Frontal cortex (tissue), 3 donors: ENCODE measurements at regions not wholly inside any gene's neighbourhood (a gene's known extent, or its start where the extent isn't known, plus 50 kb on each side); places are given as distances from the start of the nearest gene placed in this dataset.

Source experiments
- DNase-seq, 2 donors: peaks; one replicate each; pipeline ENCODE4 v3.0.0; 2012; ENCODE audit warnings: low spot score in 2 of 2
- FAIRE-seq: peaks from 2 replicates; lab custom pipeline; 2012; peaks lifted over from hg19 to GRCh38; lab: Jason Lieb, UNC
- donor health status: control.
- donor health status: control.
- donor health status: control.

DNA sequence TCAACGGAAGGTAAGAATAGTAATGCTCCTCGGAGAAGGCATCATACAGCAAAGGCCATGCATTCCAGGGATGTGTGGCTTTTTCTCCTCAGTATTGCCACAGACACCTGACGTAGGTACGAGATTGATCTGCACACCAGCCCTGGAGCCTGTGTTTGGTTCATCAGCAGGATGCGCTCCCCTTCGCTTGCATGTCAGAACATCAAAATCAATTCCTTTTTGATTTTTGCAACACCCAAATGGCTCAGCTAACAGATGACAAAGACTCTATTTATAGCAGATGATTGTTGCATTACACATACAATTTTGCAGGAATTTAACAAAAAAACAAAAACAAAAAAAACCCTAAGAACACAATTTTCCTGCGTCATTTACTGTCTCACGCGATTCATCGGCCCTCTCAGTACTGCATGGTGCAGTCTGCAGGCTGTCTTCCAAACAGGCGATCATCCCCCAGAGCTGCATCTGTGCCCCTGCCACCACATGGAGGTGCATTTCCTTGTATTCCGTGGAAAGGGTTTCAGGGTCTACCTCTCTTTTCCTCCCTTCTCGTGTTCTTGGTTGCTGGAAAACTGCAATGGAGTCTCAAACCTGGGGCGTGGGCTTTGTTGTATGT is 207.3 kb downstream of the TEX29 start:
- DNase-seq (no peak), FAIRE-seq (no peak)

DNA sequence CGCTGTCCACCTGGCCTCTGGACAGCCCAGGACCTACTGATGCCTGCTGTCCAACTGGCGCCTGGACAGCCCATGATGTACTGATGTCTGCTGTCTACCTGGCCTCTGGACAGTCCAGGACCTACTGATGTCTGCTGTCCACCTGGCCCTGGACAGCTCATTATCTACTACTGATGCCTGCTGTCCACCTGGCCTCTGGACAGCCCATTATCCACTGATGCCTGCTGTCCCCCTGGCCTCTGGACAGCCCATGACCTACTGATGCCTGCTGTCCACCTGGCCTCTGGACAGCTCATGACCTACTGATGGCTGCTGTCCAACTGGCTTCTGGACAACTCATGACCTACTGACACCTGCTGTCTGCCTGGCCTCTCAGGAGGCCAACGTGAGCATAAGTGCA is 208.1 kb downstream of the TEX29 start:
- DNase-seq (no peak), FAIRE-seq (no peak)

DNA sequence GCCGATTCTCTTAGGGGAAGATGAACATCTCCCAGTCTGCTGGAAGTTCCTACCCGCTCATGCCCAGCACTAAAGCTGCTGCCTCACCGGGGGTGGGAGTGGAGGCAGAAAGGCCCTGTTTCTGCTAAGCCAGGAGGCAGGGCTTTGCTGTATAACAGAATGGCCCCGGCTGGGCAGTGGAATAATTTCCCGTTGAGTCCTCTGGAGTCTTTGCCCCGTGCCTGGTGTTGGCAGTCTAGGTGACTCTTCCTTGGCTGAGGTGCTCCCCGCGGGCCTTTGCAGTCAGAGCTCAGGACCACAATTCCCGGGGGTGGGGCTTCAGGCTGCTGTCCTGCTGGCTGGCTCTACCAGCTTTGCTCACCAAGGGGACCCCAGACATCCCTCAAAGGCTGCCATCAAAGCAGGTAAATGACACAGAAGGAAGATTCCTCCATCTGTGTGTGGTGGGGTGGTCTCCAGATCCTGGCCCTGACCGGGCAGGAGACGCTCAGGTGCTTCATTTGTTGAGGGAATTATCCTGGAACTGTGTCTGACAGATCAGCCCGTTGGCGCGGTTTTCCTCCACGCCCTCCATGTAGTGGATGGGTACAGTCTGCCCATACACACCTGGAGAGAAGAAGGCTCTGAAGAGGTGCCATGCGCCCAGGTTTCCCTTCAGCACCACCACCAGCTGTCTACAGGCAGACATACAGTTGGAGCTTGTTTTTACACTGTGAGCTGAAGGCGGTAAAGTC is 209.9 kb downstream of the TEX29 start:
- no peak for FAIRE-seq

DNA sequence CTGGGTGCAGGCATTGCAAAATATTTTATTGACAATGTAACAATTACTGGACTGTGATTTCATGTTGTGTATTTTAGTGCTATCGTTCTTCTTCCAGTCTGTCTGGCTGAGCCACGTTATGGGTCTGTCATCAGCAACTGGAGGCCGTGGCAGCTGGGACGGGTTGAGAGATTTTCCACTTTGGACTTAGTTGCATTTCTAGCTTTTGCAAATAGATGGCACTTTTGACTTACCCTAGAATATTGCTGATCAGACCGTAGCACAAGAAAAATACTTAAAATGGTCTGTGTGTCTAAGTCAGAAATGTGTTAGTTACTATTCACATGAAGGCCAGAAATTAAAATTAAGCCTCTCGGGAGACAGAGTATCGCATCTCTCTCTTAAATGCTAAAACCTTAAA is 211.1 kb downstream of the TEX29 start:
- peak; percentile 34 to 60 for DNase-seq
- peak; percentile 45 for FAIRE-seq

More for the DNA sequence above, 209.9 kb downstream of the TEX29 start:
- DNase-seq, result no peak

DNA sequence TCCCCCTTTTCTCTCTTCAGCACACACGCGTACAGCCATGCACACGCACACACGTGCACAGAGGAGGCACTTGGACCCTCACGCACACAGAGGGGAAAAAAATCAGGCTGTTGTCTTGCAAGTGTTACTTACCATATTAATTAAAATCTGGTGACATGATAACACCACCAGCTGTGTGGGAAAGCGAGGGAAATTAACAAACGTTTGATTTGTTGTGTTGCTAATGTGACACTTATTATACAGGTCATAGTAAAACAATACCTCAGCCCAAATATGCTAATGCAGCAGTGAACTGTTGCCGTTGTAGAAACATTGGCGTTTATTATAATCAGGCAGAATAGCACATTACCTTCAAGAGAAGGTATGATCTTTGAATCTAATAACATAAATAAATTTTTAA is 211.7 kb downstream of the TEX29 start:
- DNase-seq, result no peak
- FAIRE-seq, result no peak

DNA sequence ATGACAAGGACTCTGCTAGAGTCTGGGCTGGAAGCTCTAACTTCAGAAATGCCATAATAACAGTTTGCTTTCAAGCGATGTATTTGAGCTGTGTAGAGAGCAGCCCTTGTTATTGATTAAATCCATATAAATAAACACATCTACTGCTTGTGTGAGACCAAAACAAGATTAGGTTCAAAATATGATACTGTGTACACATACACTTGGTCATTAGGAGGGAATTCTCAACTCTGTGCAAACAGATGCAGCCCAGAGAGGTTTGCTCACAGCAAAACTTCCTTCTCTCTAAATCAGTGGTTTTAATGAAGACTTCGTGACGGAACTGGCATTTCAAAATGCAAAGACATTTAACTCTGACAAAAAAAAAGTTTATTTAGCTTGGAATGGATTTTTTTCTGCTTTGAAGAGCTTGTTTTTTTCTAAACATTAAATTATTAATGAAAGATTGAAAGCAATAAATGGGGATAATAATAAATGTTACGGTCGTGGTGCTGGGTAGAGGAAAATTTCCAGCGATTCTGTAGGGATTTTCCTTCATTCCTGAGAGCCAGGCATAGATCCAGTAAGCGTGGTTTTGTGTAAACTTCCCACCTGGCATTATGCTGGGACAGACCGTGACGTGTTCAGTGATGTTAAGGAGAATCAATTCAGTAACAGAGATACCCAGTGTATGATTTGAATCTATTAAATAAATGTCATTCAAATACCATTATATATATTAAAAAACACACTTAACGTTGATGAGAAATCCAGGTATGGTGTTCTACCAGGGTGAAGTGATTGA is 213.7 kb downstream of the TEX29 start:
- FAIRE-seq, result no peak
- no peak for DNase-seq

DNA sequence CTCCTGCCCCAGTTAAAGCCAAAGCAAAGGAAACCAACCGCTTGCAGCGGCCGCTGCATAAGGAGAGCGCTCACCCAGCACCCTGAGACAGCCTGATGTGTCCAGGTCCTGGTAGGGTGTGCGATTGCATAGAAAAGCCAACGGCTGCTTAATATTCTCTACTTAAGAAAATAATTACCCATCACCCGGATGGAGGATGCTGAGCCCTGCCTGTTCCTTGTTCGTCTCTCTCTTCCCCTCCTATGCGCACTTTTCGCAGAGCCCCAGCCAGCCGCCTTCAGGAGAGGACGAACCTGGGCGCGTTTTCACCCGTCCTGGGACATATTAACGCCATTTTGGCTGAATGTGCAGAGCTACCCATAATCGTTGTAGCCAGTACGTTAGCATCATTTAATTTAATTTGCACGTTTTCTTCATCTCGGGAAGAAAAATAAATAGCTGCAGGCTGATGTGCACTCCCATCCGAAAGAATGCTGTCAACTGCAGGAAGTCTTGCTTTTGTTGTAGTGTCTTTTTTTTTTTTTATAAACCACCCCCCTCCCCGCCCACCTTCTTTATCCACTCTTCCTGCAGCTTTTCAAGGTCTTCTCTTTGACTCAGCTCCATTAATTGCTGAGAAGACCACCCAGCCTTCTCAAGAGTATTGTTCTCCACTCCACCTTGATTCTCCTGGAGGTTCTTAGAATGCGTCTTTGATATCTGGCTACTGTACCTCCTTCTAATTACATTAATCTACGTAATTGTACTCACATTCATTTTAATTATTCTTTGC is 214.5 kb downstream of the TEX29 start:
- DNase-seq, result no peak
- no peak for FAIRE-seq

DNA sequence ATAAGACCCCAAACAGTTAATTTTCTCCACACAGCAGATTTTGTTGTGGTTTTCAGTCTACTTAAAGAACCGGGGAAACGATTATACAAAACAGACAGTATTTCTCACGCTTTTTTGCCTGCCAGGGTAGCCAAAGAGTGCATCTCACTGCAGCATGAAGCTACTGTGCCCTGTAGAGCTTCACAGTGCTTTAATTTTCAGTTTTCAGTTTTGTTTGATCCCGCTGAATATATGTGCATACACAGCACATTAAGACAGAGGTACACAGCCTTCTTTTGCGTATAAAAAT is 215.0 kb downstream of the TEX29 start:
- DNase-seq (no peak), FAIRE-seq (no peak)

DNA sequence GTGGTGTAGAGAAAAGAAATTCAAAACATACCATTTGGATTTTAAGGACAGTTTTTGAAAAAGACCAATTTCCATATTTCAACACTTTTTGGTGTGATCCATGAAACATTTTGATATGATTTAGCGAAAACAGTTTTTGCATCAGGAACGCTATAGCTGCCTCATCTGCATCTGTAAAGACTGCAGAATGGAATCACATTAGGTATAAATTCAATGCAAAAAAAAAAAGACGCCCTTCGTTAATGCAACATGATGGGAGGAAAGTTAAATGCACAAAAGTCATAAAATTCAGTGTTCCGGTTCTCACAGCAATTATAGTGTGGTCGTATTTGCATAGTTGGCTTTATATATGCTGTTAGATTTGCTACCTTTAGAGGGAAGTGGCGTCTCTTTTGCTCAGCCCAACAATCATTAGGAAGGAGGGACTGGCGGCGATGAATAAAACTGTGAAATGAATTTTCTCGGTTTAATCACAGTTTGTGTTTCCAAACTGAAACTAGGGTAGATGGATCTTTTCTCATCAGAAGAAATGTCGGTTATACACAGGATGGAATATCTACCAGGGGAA is 215.7 kb downstream of the TEX29 start:
- no peak for FAIRE-seq
- DNase-seq, result no peak

DNA sequence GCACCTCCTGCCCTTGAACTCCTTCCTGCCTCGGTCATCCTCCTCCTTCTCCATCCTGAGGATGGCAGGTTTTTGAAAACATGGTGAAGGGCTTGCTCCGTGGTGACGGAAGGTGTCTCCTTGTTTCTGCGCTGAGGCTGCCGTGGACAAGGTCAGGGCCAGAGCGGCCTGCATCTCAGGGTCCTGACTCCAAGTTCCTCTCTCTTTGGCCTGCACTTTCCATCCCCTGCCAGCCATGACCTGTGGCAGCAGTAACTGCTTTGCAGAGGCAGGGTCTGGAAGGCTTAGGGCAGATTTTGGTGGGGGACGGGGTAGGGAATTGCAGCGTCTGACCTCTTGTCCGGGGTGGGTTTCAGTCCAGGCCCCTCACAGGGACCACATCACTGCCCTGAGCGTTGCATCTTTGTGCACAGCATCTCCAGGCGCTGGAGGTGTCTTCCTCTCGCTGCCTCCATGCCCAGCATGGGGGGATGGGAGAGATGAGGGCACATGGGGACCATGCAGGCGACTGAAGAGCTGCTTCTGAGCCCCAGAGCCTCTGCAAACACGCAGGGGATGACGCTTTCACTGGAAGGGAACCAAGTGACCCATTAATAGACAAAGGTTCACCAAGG is 216.8 kb downstream of the TEX29 start:
- DNase-seq (no peak), FAIRE-seq (no peak)

DNA sequence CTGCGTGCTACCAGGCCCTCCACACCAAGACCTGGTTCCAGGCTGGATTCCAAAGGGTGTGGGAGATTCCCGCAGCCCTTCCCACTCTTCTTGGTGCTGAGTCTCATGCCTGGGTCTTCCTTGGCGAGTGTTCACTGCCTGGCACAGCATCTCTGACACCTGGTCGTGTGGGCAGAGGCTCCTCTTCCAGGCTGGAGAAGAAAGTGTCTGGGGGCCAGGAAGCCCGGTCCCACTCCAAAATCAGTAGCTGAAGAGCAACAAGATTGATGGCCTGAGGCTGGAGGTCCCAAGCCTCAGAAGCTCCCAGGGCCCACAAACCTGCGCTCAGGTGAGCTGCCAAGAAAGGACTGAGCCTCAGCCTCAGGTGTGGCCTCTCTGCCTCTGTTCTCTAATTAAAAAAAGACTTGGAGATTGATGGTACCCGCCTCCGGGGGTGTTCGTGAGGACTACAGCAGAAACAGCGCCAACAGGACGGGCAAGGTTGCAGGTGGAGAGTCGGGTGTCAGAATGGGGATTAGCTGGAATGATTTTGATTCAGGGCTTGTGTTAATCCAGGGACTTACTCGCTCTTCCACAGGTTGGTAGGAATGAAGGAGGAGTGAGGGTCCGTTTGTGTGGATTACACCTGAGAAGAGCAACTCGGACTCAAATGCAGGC is 217.5 kb downstream of the TEX29 start:
- FAIRE-seq, result no peak
- no peak for DNase-seq

DNA sequence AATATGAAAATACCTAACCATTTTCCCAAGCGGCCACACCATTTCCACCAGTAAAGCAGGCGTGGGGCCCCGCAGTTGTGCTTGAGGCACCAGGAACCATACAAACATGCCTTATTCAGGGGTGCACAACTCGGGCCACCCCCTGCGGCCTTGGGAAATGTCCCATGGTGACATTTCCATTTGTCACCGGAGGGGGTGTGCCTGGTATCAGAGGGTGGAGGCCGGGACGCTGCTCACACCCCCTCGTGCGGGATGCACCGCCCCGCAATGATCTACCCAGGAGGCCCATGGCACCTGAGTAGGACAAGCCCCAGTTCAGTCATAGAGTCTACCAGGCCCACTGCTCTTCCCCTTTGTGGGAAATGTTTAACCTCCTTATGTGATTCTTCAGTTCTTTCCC is 218.8 kb downstream of the TEX29 start:
- no peak for DNase-seq
- FAIRE-seq, result no peak

DNA sequence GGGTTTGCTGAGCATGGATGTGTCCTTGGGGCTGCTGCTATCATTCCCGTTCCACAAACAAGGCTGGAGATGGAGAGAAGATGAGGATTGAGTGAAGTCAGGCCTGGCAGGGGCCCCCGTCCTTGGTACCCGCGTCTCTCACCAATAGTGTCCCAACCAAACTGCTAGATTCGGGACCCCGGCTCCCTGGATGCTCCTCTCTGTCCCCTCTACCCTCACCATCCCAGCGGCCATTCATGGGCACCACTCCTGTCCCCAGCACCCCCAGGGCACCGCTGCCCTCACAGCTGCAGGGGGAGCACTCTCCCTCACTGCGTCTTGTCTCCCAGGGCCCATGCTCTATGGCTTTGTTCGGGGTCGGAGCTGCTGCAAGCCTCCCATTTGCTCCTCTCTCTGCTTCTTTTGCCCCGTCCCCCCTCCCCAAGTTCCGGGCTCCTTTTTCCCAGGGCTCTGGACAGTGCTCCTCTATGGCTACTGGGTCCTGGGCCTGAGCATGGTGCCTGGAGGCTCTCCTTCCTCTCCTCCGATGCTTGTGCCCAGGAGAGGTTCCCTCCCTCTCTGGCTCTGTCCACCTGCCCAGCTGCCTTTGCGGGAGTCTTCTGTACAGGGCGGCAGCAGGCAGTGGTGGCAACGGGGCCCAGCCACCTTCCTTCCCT is 219.5 kb downstream of the TEX29 start:
- DNase-seq (no peak), FAIRE-seq (no peak)

DNA sequence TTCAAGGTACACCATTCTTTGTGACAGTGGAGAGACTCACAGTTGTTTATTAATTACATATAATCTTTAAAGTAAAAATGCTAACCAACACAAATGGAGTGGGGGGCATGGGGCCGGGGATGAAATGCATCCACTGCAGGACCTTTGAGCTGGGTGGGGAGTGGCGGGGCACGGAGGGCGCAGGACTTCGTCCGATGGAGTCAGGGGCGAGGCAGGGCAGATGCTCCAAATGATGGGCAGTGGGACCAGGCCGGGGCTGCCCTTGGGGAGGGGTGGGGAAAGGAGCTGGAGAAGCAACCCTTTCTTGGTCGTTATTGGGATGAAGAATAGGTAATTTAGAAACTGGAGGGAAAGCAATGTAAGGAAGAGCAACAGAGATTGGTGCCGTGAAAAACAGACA is 220.0 kb downstream of the TEX29 start:
- DNase-seq, result no peak

DNA sequence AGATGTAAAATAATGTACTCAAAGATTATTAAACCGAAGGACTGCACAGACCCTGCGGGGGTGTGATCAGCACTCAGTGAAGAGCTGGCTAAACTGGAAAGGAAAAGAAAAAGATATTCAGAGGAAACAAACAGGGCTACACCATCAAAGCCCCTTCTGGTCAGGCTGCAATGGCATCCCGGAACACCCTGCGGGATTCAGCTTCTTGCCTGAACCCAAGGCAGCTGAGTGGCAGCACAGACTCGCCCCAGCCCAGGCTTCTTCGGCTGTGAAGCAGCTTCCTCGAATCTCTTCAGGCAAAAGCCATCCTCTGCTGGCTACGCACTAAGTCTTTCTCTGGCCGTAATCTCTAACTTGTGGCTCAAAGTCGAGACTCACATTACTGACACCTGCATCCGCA is 220.9 kb downstream of the TEX29 start:
- no peak for FAIRE-seq
- DNase-seq, result no peak

More for the DNA sequence above, 220.0 kb downstream of the TEX29 start:
- no peak for FAIRE-seq

DNA sequence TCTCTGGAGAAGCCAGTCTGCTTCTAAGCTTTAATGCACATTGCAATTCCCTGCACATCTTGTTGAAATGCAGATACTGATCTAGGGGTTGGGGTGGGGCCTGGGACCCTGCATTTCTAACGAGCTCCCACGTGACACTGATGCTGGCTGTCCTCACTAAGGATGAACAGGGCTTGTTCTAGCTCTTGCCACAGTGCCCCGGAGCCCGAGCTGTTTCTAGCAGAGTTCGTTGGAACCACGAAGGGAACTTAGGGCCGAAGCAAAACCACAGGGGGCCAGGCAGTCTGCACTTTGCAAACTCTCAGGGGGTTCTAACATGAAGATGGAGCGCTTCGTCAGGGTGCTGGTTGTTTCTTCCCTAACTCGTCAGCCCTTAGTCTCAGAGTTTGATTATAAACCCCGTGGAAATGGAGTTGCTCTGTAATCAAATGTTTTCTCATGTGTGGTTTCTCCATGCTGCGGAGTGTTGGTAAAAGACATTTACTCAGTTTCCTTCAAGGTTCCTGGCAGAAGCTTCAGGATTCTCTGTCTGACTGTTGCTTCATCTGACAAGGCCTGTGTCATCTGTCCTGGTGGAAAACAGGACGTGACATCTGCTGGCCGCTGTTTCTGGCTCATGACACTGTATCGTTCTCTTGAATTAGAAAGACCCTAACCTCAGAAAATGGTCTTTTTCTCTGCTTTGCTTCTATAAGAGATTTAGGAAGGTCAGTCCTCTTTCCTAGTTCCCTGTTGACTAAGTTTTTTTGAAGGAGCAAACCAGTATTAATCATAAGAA is 221.5 kb downstream of the TEX29 start:
- DNase-seq, result no peak
- FAIRE-seq, result no peak

DNA sequence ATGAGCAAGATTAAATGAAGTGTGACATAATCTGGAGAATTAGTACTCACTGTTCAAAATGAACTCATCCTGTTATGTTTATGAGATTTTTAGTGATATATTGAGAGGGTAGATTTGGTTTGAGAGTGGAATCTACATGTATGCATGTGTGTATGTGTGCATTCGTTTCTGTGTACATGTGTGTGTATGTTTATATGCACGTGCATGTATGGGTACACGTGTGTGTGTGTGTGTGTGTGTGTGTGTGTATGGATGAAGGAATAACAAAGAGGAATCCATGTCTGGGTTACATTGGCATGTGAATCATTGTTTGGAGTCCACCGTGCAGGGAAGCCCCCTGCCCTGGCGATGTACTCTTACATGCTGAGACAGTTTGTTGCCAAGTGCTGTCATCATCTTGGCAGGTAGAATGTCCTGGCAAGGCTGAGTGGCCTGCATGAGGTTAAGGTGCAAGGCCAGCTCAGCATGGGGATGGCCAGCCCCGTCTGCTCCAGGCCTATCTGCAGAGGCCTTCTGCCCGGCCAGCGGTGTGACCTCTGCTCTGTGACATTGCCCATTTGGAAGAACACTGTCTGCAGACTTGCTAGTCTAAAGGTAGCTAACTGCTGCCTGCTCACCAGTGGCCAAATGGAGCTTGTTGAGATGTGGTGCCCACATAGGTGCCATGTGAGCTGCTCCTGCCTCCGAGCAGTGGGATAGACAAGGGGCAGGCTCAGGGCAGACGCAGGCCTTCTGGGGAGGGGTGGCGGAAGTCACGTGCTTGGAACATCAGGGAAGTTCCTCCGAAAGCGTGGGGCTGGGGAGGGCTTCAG is 222.3 kb downstream of the TEX29 start:
- no peak for DNase-seq
- no peak for FAIRE-seq
